Osteoblast (primary cell): ENCODE measurements at regions not wholly inside any gene's neighbourhood (a gene's known extent, or its start where the extent isn't known, plus 50 kb on each side); places are given as distances from the start of the nearest gene placed in this dataset.

Experiments
- DNase-seq: peaks from one replicate; pipeline ENCODE4 v3.0.0; 2011; ENCODE audit warnings: low spot score, mixed read lengths; ENCODE audit not compliant: insufficient read length; ENCODE audit errors: missing footprints
- H2AFZ ChIP-seq: 2 replicates; pipeline ENCODE4 v1.6.0; 2011; ENCODE audit warnings: mild to moderate bottlenecking, low read length
- H3K27ac ChIP-seq: 2 replicates; pipeline ENCODE4 v1.5.1; 2011; ENCODE audit warnings: mild to moderate bottlenecking, low read depth, low read length, moderate library complexity
- H3K27me3 ChIP-seq: 2 replicates; pipeline ENCODE4 v1.6.0; 2012; ENCODE audit warnings: mild to moderate bottlenecking, control low read depth, inconsistent platforms, low read length, moderate library complexity; ENCODE audit not compliant: insufficient read depth
- H3K36me3 ChIP-seq: 2 replicates; pipeline ENCODE4 v1.5.1; 2011; ENCODE audit warnings: mild to moderate bottlenecking, low read length, control low read depth, moderate library complexity; ENCODE audit not compliant: insufficient read depth
- H3K4me1 ChIP-seq: 2 replicates; pipeline ENCODE4 v1.5.1; 2011; ENCODE audit warnings: mild to moderate bottlenecking, low read length, control low read depth, moderate library complexity; ENCODE audit not compliant: insufficient read depth
- H3K4me2 ChIP-seq: 2 replicates; pipeline ENCODE4 v1.6.0; 2011; ENCODE audit warnings: mild to moderate bottlenecking, low read length; ENCODE audit not compliant: insufficient read depth
- H3K4me3 ChIP-seq: fragments of 200-600 bp; sonication (generic); 3 replicates; pipeline ENCODE4 v1.5.1; 2012; ENCODE audit warnings: mild to moderate bottlenecking, low read length, inconsistent platforms; ENCODE audit not compliant: insufficient read depth
- H3K79me2 ChIP-seq: 2 replicates; pipeline ENCODE4 v1.6.0; 2012; ENCODE audit warnings: mild to moderate bottlenecking, low read length, control low read depth, inconsistent platforms; ENCODE audit not compliant: insufficient read depth
- H3K9me3 ChIP-seq: 2 replicates; pipeline ENCODE4 v1.5.1; 2011; ENCODE audit warnings: low read depth, low read length, control low read depth
- H4K20me1 ChIP-seq: 2 replicates; pipeline ENCODE4 v1.6.0; 2012; ENCODE audit warnings: mild to moderate bottlenecking, low read length, control low read depth; ENCODE audit not compliant: insufficient read depth
- TF ChIP-seq, protein P1 (sequence below): IDR thresholded peaks from 2 replicates; pipeline ENCODE4 v1.5.1; 2011; ENCODE audit warnings: mild to moderate bottlenecking, low read depth, low read length, moderate library complexity; ENCODE audit errors: extremely low read depth

DNA sequence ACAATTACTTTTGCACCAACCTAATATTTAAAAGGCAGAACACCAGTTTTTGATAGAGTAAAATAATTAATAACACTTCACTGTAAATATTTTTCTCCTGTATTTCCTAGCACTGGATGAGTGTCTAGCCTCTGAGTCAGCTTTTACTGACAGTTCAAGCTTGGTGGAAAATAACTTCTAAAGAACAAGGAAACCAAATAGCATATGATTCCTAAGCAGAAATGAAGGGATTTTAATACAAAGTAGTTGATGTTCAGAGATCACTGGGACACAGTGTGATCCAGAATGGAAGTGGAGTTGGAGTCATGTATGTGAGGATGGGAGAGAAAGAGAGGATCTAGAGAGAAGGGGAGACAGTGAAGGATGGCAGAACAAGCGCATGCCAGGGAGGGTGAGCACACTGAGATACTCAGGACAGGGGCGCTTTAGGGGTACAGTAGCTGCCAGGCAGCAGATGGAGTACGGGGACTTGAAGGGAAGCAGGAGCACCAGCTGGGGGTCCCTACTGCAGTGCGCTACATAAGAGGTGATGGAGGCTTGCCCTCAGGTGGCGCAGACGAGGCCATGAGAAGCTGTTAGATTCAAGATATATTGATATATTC is 117.9 kb upstream of the KLF6 start:
- Histone ChIP-seq H3K4me1 (peaks cover 14% of the 10 kb centered on the region), H3K36me3 (no peaks in the 10 kb centered on the region), H3K27ac (peak overlapping the region; percentile 51), H3K27me3 (no peaks in the 10 kb centered on the region), H4K20me1 (no peaks in the 10 kb centered on the region), H3K4me2 (no peak overlapping the region), H3K4me3 (no peak overlapping the region), H2AFZ (peak overlapping the region; percentile 69), H3K79me2 (no peaks in the 10 kb centered on the region), H3K9me3 (no peaks in the 10 kb centered on the region)
- no peak for DNase-seq
- TF ChIP-seq, protein P1, sequence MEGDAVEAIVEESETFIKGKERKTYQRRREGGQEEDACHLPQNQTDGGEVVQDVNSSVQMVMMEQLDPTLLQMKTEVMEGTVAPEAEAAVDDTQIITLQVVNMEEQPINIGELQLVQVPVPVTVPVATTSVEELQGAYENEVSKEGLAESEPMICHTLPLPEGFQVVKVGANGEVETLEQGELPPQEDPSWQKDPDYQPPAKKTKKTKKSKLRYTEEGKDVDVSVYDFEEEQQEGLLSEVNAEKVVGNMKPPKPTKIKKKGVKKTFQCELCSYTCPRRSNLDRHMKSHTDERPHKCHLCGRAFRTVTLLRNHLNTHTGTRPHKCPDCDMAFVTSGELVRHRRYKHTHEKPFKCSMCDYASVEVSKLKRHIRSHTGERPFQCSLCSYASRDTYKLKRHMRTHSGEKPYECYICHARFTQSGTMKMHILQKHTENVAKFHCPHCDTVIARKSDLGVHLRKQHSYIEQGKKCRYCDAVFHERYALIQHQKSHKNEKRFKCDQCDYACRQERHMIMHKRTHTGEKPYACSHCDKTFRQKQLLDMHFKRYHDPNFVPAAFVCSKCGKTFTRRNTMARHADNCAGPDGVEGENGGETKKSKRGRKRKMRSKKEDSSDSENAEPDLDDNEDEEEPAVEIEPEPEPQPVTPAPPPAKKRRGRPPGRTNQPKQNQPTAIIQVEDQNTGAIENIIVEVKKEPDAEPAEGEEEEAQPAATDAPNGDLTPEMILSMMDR, result no peak

DNA sequence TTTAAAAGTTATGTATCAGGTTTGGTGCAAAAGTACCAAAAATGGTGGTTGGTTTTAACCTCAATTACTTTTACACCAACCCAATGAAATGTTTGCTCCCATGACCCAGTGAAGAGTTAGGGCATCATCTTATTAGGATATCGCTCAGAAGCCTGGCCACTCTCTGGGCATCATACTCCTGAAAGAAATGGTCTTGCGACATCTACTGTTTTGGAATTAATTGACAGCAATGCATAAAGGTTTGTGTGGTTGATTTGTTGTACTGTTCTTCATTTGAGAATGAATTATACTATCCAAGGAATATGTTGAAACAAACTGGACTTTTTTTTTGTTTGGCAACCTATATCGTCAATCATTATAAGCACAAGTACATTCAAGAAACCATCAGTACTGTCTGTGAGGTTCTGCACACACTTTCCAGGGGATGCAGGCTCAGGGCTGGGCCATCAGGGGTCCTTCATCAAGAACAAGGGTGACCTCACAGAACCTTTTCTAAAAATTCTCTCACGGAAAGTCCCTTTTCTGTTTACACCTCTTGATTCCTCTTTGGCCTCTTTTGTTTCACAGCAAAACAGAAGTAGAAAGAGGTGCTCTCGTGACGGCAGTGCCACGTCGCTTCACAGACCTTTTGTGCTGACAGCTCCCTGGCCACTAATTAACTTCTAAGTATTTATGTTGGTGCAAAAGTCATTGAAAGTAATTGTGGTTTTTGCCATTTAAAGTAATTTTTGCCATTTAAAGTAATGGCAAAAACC is 117.2 kb upstream of the KLF6 start:
- Histone ChIP-seq H3K9me3 (no peaks in the 10 kb centered on the region), H3K79me2 (no peaks in the 10 kb centered on the region), H3K4me1 (peaks cover 13% of the 10 kb centered on the region), H3K4me3 (no peak overlapping the region), H4K20me1 (no peaks in the 10 kb centered on the region), H3K36me3 (no peaks in the 10 kb centered on the region), H3K27me3 (no peaks in the 10 kb centered on the region), H3K4me2 (no peak overlapping the region), H3K27ac (peak overlapping the region; percentile 51), H2AFZ (no peak overlapping the region)
- no peak for DNase-seq
- TF ChIP-seq, protein P1, result no peak

DNA sequence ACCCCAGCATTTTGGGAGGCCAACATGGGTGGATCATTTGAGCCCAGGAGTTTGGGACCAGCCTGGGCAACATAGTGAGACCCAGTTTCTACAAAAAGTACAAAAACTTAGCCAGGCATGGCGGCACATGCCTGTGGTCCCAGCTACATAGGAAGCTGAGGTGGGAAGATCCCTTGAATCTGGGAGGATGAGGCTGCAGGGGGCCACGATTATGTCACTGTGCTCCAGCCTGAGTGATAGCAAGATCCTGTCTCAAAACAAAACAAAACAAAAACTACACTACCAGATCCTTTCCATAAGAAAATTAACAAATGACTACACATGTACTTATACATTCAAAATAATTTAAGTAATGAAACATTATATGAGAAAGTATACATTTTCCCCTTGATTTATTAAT is 116.4 kb upstream of the KLF6 start:
- H4K20me1 ChIP-seq, result no peaks in the 10 kb centered on the region
- H3K9me3 ChIP-seq, result no peaks in the 10 kb centered on the region
- peaks cover 19% of the 10 kb centered on the region for H3K4me1 ChIP-seq
- no peak for DNase-seq
- H3K27ac ChIP-seq, result no peak overlapping the region
- H3K79me2 ChIP-seq, result no peaks in the 10 kb centered on the region
- H3K27me3 ChIP-seq, result no peaks in the 10 kb centered on the region
- no peak overlapping the region for H3K4me3 ChIP-seq
- H3K36me3 ChIP-seq, result no peaks in the 10 kb centered on the region
- TF ChIP-seq, protein P1, result no peak
- H2AFZ ChIP-seq, result no peak overlapping the region
- H3K4me2 ChIP-seq, result no peak overlapping the region

DNA sequence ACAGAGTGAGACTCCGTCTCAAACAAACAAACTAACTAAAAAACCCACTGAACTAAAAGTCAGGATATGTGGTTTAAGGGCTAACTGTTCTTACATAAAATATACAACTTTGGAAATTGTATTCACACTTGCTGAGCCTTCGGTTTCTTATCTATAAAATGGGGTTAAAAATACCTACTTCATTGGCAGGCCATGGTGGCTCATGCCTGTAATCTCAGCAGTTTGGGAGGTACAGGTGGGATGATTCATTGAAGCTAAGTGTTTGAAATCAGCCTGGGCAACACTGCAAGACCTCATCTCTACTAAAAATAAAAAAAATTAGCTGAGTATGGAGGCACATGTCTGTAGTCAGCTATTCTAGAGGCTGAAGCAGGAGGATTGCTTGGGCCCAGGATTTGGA is 115.4 kb upstream of the KLF6 start:
- no peak overlapping the region for H3K27ac ChIP-seq

More for the DNA sequence above, 115.4 kb upstream of the KLF6 start:
- Histone ChIP-seq H2AFZ (no peak overlapping the region), H4K20me1 (no peaks in the 10 kb centered on the region), H3K36me3 (no peaks in the 10 kb centered on the region), H3K4me3 (no peak overlapping the region), H3K4me1 (peaks cover 20% of the 10 kb centered on the region), H3K79me2 (no peaks in the 10 kb centered on the region), H3K27me3 (no peaks in the 10 kb centered on the region), H3K4me2 (no peak overlapping the region), H3K9me3 (no peaks in the 10 kb centered on the region)
- no peak for DNase-seq
- TF ChIP-seq, protein P1, result no peak
